ENCODE measurements at regions not wholly inside any gene's neighbourhood (a gene's known extent, or its start where the extent isn't known, plus 50 kb on each side); places are given as distances from the start of the nearest gene placed in this dataset.
A peak's percentile ranks its signal among the peaks of the same experiment; 100 is the strongest.

GRCh38 chr2:184363213-184363612, 235.1 kb upstream of the ZNF804A start:
- no peaks in the 10 kb centered on the region for H3K9me3 ChIP-seq
- peak; percentile 29; the same call in 1 of the 2 replicates for TF ChIP-seq CTCF (IDR thresholded peaks at IDR 0.05; ENCODE audit: low read depth, low read length)
- no peaks in the 10 kb centered on the region for H3K4me1 ChIP-seq
- H3K27me3 ChIP-seq, result no peaks in the 10 kb centered on the region
- peak; percentile 7 for DNase-seq
- H3K4me3 ChIP-seq (ENCODE audit: low read depth, low read length), result no peak overlapping the region
- H3K36me3 ChIP-seq, result no peaks in the 10 kb centered on the region

DNA sequence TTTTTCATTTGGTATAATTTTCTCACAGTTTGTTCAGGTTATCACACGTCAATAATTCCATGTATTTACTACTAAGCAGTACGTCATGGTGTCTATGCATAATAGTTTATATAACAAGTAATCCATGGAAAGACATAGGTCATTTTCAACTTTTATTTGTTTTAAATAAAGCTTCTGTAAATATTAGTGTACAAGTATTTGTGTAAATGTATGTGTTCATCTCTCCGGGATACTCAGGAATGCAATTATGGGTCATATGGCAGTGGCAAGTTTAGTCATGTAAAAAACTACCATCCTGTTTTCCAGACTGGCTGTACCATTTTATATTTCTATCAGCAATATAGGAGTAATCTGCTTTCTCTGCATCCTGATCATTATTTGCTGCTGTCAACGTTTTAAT, 231.1 kb upstream of the ZNF804A start:
- no peak for TF ChIP-seq CTCF (IDR thresholded peaks at IDR 0.05; ENCODE audit: low read depth, low read length)
- no peak for DNase-seq
- Histone ChIP-seq H3K9me3 (no peaks in the 10 kb centered on the region), H3K4me3 (ENCODE audit: low read depth, low read length) (no peak overlapping the region), H3K36me3 (no peaks in the 10 kb centered on the region), H3K4me1 (no peaks in the 10 kb centered on the region), H3K27me3 (no peaks in the 10 kb centered on the region)

DNA sequence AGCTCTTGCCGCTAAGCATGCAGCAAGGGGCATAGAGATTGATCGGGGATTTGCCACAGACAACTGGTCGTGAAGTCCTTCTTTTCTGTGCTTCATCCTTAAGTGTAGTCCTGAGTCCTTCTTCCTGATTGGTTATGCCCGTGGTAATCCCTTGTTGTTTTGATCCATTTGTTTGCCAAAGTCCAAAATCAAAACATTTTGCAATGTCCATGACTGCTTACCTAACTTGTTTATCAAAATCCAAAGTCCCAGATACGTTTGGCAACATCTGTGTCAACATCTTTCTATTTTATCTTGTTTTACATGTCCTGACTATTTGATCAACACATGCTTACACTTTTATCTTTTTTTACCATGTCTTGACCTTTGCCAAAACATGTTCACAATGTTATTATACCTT, 229.0 kb upstream of the ZNF804A start:
- no peaks in the 10 kb centered on the region for H3K27me3 ChIP-seq
- H3K36me3 ChIP-seq, result no peaks in the 10 kb centered on the region
- no peaks in the 10 kb centered on the region for H3K4me1 ChIP-seq
- no peak overlapping the region for H3K4me3 ChIP-seq (ENCODE audit: low read depth, low read length)
- no peaks in the 10 kb centered on the region for H3K9me3 ChIP-seq
- no peak for DNase-seq
- TF ChIP-seq CTCF (IDR thresholded peaks at IDR 0.05; ENCODE audit: low read depth, low read length), result no peak

DNA sequence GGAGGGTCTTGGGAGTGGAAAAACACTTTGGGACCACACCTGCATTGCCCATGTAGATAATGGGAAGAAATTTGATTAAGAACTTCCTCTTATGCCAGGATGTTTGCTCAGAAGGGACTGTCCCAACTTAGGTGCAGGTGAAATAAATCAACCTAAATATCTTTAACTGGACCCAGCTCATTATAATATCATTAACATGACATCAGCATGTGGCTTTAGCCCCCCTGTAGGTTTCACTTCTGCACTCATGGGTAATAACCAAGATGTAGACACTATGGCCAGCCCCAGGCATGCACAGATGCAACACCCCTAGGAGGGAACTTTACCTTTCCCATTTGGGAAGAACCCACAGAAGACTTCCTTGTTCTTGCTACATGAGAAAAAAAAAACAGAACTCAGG, 227.4 kb upstream of the ZNF804A start:
- H3K9me3 ChIP-seq, result no peaks in the 10 kb centered on the region
- H3K4me3 ChIP-seq (ENCODE audit: low read depth, low read length), result no peak overlapping the region
- H3K27me3 ChIP-seq, result no peaks in the 10 kb centered on the region
- no peak for DNase-seq
- no peak for TF ChIP-seq CTCF (IDR thresholded peaks at IDR 0.05; ENCODE audit: low read depth, low read length)
- no peaks in the 10 kb centered on the region for H3K36me3 ChIP-seq
- no peaks in the 10 kb centered on the region for H3K4me1 ChIP-seq

GRCh38 chr2:184371641-184372040, 226.7 kb upstream of the ZNF804A start:
- Histone ChIP-seq H3K4me3 (ENCODE audit: low read depth, low read length) (no peak overlapping the region), H3K4me1 (no peaks in the 10 kb centered on the region), H3K9me3 (no peaks in the 10 kb centered on the region), H3K36me3 (no peaks in the 10 kb centered on the region), H3K27me3 (no peaks in the 10 kb centered on the region)
- no peak for TF ChIP-seq CTCF (IDR thresholded peaks at IDR 0.05; ENCODE audit: low read depth, low read length)
- DNase-seq, result no peak

DNA sequence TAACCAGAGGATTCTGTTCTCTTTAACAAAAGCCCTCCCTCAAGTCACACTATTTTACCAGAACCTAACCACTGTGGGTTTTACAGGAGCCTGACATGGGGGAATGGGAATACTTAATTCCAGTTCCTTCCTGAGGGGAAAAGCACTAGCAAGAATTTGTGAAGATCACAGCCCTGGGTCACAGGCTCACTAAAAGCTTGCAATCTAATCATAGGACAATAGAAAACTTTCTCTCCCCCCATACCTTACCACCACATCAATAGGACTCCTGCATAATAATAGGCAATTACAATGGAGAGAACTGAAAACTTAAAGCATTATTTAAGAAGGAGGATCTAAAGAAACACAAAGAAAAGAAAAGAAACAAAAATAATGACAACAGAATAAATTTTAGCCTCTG, 225.8 kb upstream of the ZNF804A start:
- Histone ChIP-seq H3K27me3 (no peaks in the 10 kb centered on the region), H3K36me3 (no peaks in the 10 kb centered on the region), H3K4me3 (ENCODE audit: low read depth, low read length) (no peak overlapping the region), H3K4me1 (no peaks in the 10 kb centered on the region), H3K9me3 (no peaks in the 10 kb centered on the region)
- no peak for TF ChIP-seq CTCF (IDR thresholded peaks at IDR 0.05; ENCODE audit: low read depth, low read length)
- DNase-seq, result no peak
